Gastrocnemius medialis (tissue), 4 donors: ENCODE measurements at regions not wholly inside any gene's neighbourhood (a gene's known extent, or its start where the extent isn't known, plus 50 kb on each side); places are given as distances from the start of the nearest gene placed in this dataset.

Experiments
- ATAC-seq, 2 donors: fragments of 150-250 bp; one replicate each; pipeline ENCODE4 v1.9.1; 2016
- DNase-seq, 2 donors: peaks; one replicate each; pipeline ENCODE4 v3.0.0-alpha.2; 2019
- H3K27ac ChIP-seq, 4 donors: fragments of 200-600 bp; sonication (generic); 1 replicate in 1 of 4; 2 replicates in 3 of 4; pipeline ENCODE4 v1.5.1; 2016 to 2018; ENCODE audit warnings: mild to moderate bottlenecking in 2 of 4, moderate library complexity in 1 of 4
- H3K27me3 ChIP-seq, 3 donors: fragments of 200-600 bp; sonication (generic) in 2 of 3; 1 replicate in 1 of 3; 2 replicates in 2 of 3; pipeline versions ENCODE4 v1.5.1 to v1.6.0; 2016 to 2019; ENCODE audit warnings: mild to moderate bottlenecking in 1 of 3, moderate library complexity in 1 of 3
- H3K36me3 ChIP-seq, 2 donors: fragments of 200-600 bp; sonication (generic) in 1 of 2; one replicate each; pipeline ENCODE4 v1.5.1; 2017 to 2018
- H3K4me1 ChIP-seq, 2 donors: fragments of 200-600 bp; sonication (generic) in 1 of 2; one replicate each; pipeline ENCODE4 v1.5.1; 2016 to 2017; ENCODE audit warnings: mild to moderate bottlenecking in 2 of 2
- H3K4me3 ChIP-seq, 4 donors: fragments of 200-600 bp; sonication (generic) in 3 of 4; 1 replicate in 1 of 4; 2 replicates in 3 of 4; pipeline ENCODE4 v1.5.1; 2016 to 2019; ENCODE audit warnings: mild to moderate bottlenecking in 2 of 4
- H3K9me3 ChIP-seq, 3 donors: fragments of 200-600 bp; sonication (generic) in 2 of 3; 1 replicate in 1 of 3; 2 replicates in 2 of 3; pipeline ENCODE4 v1.5.1; 2016 to 2019
- POLR2A ChIP-seq, 2 donors: fragments of 450-650 bp; IDR thresholded peaks; one replicate each; pipeline ENCODE4 v1.6.1; 2017; ENCODE audit warnings: antibody characterized with exemption in 2 of 2, mild to moderate bottlenecking in 2 of 2, moderate library complexity in 2 of 2
- in situ Hi-C, 4 donors: fragments of 200-750 bp; cut with MboI; loops; one replicate each; pipeline versions ENCODE4 v1.15.0 to v1.8.0; 2017; ENCODE audit warnings: low sequenced_read_pairs in 4 of 4
- intact Hi-C: fragments of 100-400 bp; cut with DNase I; formaldehyde crosslinking; loops from one replicate; pipeline ENCODE4 v1.15.1; 2023; ENCODE audit warnings: low total_unique reads
- TF ChIP-seq, protein P1 (sequence below), 5 experiments: fragments of 450-650 bp in 3 of 5; fragments of 200-600 bp in 2 of 5; sonication (generic) in 2 of 5; IDR thresholded peaks in 4 of 5; conservative IDR thresholded peaks in 1 of 5; 1 replicate in 4 of 5; 2 replicates in 1 of 5; pipeline ENCODE4 v1.5.1; 2016 to 2019; ENCODE audit warnings: antibody characterized with exemption in 5 of 5, mild to moderate bottlenecking in 3 of 5, moderate library complexity in 3 of 5

DNA sequence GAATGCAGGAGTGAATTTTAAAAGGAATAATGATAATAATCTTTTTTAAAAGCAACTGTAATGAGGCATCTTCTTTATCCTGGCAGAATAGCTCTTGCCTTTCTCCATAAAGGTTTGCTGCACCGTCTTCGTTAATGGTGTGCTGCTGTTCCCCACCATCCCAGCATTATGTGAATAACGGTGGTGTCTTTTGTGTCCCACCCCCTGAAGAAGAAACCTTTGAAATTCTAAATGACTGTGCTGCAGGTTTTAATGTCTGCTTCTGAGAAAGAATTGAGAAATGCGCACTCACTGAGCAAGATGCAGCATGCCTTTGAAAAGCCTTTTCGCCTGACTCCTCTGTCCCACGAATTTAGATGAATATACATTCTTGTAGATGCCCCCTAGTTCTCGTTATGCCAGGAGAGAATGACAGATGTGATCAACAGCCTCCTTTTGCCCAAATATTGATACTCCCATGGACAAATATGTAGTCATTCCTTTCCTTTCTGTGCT is 246.1 kb upstream of the ZNF462 start:
- Histone ChIP-seq H3K27ac (no peak overlapping the region), H3K4me3 (no peak overlapping the region), H3K9me3 (no peaks in the 10 kb centered on the region), H3K27me3 (no peaks in the 10 kb centered on the region), H3K36me3 (no peaks in the 10 kb centered on the region), H3K4me1 (no peaks in the 10 kb centered on the region)
- in situ Hi-C loops: loop anchor here in 1 of 4 donors (25.0 kb wide), 1 partner anchor 105 kb away; no protein-coding TSS in a partner anchor
- intact Hi-C loops: no loop called here
- no peak for ATAC-seq
- no peak for DNase-seq
- TF ChIP-seq POLR2A (IDR thresholded peaks at IDR 0.05): no peak
- TF ChIP-seq, protein P1, sequence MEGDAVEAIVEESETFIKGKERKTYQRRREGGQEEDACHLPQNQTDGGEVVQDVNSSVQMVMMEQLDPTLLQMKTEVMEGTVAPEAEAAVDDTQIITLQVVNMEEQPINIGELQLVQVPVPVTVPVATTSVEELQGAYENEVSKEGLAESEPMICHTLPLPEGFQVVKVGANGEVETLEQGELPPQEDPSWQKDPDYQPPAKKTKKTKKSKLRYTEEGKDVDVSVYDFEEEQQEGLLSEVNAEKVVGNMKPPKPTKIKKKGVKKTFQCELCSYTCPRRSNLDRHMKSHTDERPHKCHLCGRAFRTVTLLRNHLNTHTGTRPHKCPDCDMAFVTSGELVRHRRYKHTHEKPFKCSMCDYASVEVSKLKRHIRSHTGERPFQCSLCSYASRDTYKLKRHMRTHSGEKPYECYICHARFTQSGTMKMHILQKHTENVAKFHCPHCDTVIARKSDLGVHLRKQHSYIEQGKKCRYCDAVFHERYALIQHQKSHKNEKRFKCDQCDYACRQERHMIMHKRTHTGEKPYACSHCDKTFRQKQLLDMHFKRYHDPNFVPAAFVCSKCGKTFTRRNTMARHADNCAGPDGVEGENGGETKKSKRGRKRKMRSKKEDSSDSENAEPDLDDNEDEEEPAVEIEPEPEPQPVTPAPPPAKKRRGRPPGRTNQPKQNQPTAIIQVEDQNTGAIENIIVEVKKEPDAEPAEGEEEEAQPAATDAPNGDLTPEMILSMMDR (IDR thresholded peaks at IDR 0.05 in 4 of 5, conservative IDR thresholded peaks at IDR 0.05 in 1 of 5): no peak

DNA sequence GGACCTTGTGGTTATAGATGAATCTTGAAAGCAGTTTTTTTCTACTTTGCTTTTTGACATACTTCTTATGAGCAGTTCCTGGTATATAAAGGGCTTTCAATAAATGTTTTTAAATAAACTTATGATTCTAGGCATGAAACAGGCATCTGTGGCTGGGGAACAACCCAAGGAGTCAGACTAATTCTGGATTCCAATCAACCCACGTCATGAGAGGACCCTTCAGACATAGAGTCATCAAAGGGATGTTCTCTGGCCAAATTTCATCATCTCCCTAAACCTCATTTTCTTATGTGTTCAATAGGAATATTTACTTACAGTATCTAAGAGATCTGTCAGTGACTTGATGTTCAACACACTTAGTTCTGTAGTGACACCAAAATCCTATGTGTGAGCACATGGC is 243.8 kb upstream of the ZNF462 start:
- Histone ChIP-seq H3K4me1 (no peaks in the 10 kb centered on the region), H3K9me3 (no peaks in the 10 kb centered on the region), H3K27ac (no peak overlapping the region), H3K4me3 (no peak overlapping the region), H3K27me3 (no peaks in the 10 kb centered on the region), H3K36me3 (no peaks in the 10 kb centered on the region)
- in situ Hi-C loops (loop anchor here in 1 of 4 donors (25.0 kb wide), 1 partner anchor 107 kb away; no protein-coding TSS in a partner anchor), intact Hi-C loops (no loop called here)
- DNase-seq: no peak
- no peak for ATAC-seq
- TF ChIP-seq, protein P1 (IDR thresholded peaks at IDR 0.05 in 4 of 5, conservative IDR thresholded peaks at IDR 0.05 in 1 of 5): no peak
- no peak for TF ChIP-seq POLR2A (IDR thresholded peaks at IDR 0.05)

DNA sequence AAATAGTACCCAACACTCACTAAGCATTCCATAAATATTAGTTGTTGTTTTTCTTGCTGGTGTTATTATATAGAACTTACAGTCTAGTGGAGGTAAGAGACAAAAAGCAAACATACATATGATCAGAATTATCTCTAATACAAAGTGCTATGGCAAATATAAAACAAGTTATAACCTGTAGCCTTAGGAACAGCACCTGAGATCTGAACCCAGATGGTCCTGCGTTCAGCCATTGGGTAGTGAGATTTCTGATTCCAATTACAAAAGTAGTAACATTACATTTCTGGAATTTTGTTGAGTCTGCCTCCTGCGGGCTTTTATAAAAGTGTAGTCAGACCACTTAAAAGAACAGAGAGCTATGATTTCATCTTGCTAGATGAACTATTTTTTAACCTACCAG is 242.9 kb upstream of the ZNF462 start:
- ATAC-seq (no peak), DNase-seq (no peak)
- Histone ChIP-seq H3K4me3 (no peak overlapping the region), H3K36me3 (no peaks in the 10 kb centered on the region), H3K27ac (no peak overlapping the region), H3K27me3 (no peaks in the 10 kb centered on the region), H3K9me3 (no peaks in the 10 kb centered on the region), H3K4me1 (no peaks in the 10 kb centered on the region)
- TF ChIP-seq, protein P1 (IDR thresholded peaks at IDR 0.05 in 4 of 5, conservative IDR thresholded peaks at IDR 0.05 in 1 of 5): no peak
- no peak for TF ChIP-seq POLR2A (IDR thresholded peaks at IDR 0.05)
- intact Hi-C loops: no loop called here
- in situ Hi-C loops: loop anchor here in 1 of 4 donors (25.0 kb wide), 1 partner anchor 108 kb away; no protein-coding TSS in a partner anchor

DNA sequence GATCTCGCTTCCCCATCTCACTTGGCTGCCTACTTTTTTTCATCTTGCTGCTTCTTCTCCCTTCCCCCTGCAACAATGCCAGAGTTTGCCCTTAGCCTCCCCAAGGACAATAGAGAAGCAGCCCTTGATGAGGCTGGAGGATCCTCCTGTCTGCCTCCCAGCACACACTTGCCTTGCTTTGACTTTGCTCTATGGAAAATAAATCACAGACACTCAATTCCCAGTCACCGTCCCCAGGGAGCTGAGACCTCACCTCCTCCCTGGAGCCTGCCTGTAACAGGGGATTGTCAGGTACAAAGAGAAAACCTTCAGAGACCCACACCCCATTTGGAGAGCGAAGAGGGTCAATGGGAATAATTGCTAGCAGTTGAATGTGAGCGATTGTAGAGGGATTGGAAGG is 242.1 kb upstream of the ZNF462 start:
- in situ Hi-C loops: loop anchor here in 1 of 4 donors (25.0 kb wide), 1 partner anchor 109 kb away; no protein-coding TSS in a partner anchor
- H3K36me3 ChIP-seq: no peaks in the 10 kb centered on the region
- DNase-seq (no peak), ATAC-seq (no peak)
- H3K4me3 ChIP-seq: peak overlapping the region in 1 of 4 donors; percentile 11
- H3K9me3 ChIP-seq: no peaks in the 10 kb centered on the region
- H3K27me3 ChIP-seq: no peaks in the 10 kb centered on the region
- no peak for TF ChIP-seq POLR2A (IDR thresholded peaks at IDR 0.05)
- TF ChIP-seq, protein P1 (IDR thresholded peaks at IDR 0.05 in 4 of 5, conservative IDR thresholded peaks at IDR 0.05 in 1 of 5): no peak
- no peaks in the 10 kb centered on the region for H3K4me1 ChIP-seq
- H3K27ac ChIP-seq: no peak overlapping the region
- intact Hi-C loops: no loop called here
